H9 (cell line): ENCODE measurements at regions not wholly inside any gene's neighbourhood (a gene's known extent, or its start where the extent isn't known, plus 50 kb on each side); places are given as distances from the start of the nearest gene placed in this dataset.

ENCODE experiments used
- DNase-seq: peaks from one replicate; pipeline ENCODE4 v3.0.0-alpha.2; 2017
- H2AFZ ChIP-seq: one replicate; pipeline ENCODE4 v1.6.1; 2013; ENCODE audit warnings: mild to moderate bottlenecking, low read length, control low read depth, moderate library complexity
- H2AK5ac ChIP-seq: 2 replicates; pipeline ENCODE4 v1.6.1; 2013; ENCODE audit warnings: low read length, control low read depth, mixed read lengths; ENCODE audit not compliant: insufficient read length
- H2BK120ac ChIP-seq: one replicate; pipeline ENCODE4 v1.6.1; 2013; ENCODE audit warnings: low read depth, mild to moderate bottlenecking, low read length, control low read depth, inconsistent platforms; ENCODE audit not compliant: poor library complexity, severe bottlenecking
- H2BK12ac ChIP-seq: 2 replicates; pipeline ENCODE4 v1.6.1; 2013; ENCODE audit warnings: low read length, control low read depth, mixed read lengths, low read depth; ENCODE audit not compliant: insufficient read length
- H2BK15ac ChIP-seq: 2 replicates; pipeline ENCODE4 v1.6.1; 2013; ENCODE audit warnings: low read depth, low read length, control low read depth
- H2BK20ac ChIP-seq: one replicate; pipeline ENCODE4 v1.6.1; 2013; ENCODE audit warnings: low read depth, mild to moderate bottlenecking, low read length, control low read depth, inconsistent platforms; ENCODE audit not compliant: poor library complexity, severe bottlenecking
- H2BK5ac ChIP-seq: 2 replicates; pipeline ENCODE4 v1.6.1; 2013; ENCODE audit warnings: low read length, control low read depth, mixed read lengths; ENCODE audit not compliant: insufficient read length
- H3K14ac ChIP-seq: 2 replicates; pipeline ENCODE4 v1.6.1; 2013; ENCODE audit warnings: low read length, control low read depth; ENCODE audit not compliant: insufficient read depth
- H3K18ac ChIP-seq: 2 replicates; pipeline ENCODE4 v1.6.1; 2013; ENCODE audit warnings: low read depth, mild to moderate bottlenecking, mixed read lengths, low read length, control low read depth; ENCODE audit not compliant: insufficient read length
- H3K23ac ChIP-seq: 2 replicates; pipeline ENCODE4 v1.6.1; 2013; ENCODE audit warnings: low read length, control low read depth, mixed read lengths, low read depth; ENCODE audit not compliant: insufficient read length
- H3K23me2 ChIP-seq: 2 replicates; pipeline ENCODE4 v1.6.1; 2013; ENCODE audit warnings: low read depth, mild to moderate bottlenecking, mixed read lengths, low read length, control low read depth; ENCODE audit not compliant: insufficient read length, poor library complexity, severe bottlenecking
- H3K27ac ChIP-seq: 2 replicates; pipeline ENCODE4 v1.5.1; 2013; ENCODE audit warnings: low read length, control low read depth, mixed read lengths, low read depth; ENCODE audit not compliant: insufficient read length
- H3K27me3 ChIP-seq: 2 replicates; pipeline ENCODE4 v1.6.1; 2013; ENCODE audit warnings: low read length, control low read depth, inconsistent platforms; ENCODE audit not compliant: insufficient read depth
- H3K4ac ChIP-seq: 2 replicates; pipeline ENCODE4 v1.6.1; 2013; ENCODE audit warnings: low read depth, mild to moderate bottlenecking, control low read depth, inconsistent platforms, low read length, moderate library complexity
- H3K4me1 ChIP-seq: 2 replicates; pipeline ENCODE4 v1.6.1; 2013; ENCODE audit warnings: low read length, control low read depth, inconsistent platforms; ENCODE audit not compliant: insufficient read depth
- H3K4me2 ChIP-seq: 2 replicates; pipeline ENCODE4 v1.6.1; 2013; ENCODE audit warnings: low read length, control low read depth, mixed read lengths; ENCODE audit not compliant: insufficient read length, insufficient read depth
- H3K56ac ChIP-seq: 2 replicates; pipeline ENCODE4 v1.6.1; 2013; ENCODE audit warnings: low read depth, mild to moderate bottlenecking, mixed read lengths, low read length, control low read depth; ENCODE audit not compliant: insufficient read length
- H3K79me1 ChIP-seq: 2 replicates; pipeline ENCODE4 v1.6.1; 2013; ENCODE audit warnings: low read depth, mild to moderate bottlenecking, moderate library complexity, low read length, control low read depth, inconsistent platforms; ENCODE audit not compliant: insufficient read depth, poor library complexity, severe bottlenecking
- H3K79me2 ChIP-seq: 2 replicates; pipeline ENCODE4 v1.6.1; 2013; ENCODE audit warnings: low read length, control low read depth, inconsistent platforms; ENCODE audit not compliant: insufficient read depth
- H3K9ac ChIP-seq: 2 replicates; pipeline ENCODE4 v1.6.1; 2013; ENCODE audit warnings: low read length, control low read depth, mixed read lengths; ENCODE audit not compliant: insufficient read length; ENCODE audit errors: extremely low read depth
- H3K9me3 ChIP-seq: one replicate; pipeline ENCODE4 v1.6.1; 2013; ENCODE audit warnings: low read depth, low read length, inconsistent platforms; ENCODE audit not compliant: control insufficient read depth
- H3T11ph ChIP-seq: one replicate; pipeline ENCODE4 v1.6.1; 2013; ENCODE audit warnings: mild to moderate bottlenecking, low read length, control low read depth, inconsistent platforms
- H4K20me1 ChIP-seq: one replicate; pipeline ENCODE4 v1.6.1; 2013; ENCODE audit not compliant: control insufficient read depth, insufficient read length, insufficient read depth
- H4K5ac ChIP-seq: 2 replicates; pipeline ENCODE4 v1.6.1; 2013; ENCODE audit warnings: low read depth, mild to moderate bottlenecking, mixed read lengths, low read length, control low read depth; ENCODE audit not compliant: insufficient read length
- H4K8ac ChIP-seq: replicated peaks from 2 replicates; pipeline ENCODE4 v1.6.1; 2013; ENCODE audit warnings: low read length, control low read depth, mixed read lengths, low read depth; ENCODE audit not compliant: insufficient read length
- H4K91ac ChIP-seq: 2 replicates; pipeline ENCODE4 v1.6.1; 2013; ENCODE audit warnings: low read depth, mild to moderate bottlenecking, moderate library complexity, mixed read lengths, low read length, control low read depth; ENCODE audit not compliant: insufficient read length
- H3K27ac Mint-ChIP-seq, 3 experiments: 2 replicates in 2 of 3; 3 replicates in 1 of 3; pipeline ENCODE4 v1.8.0; 2020 to 2021; ENCODE audit warnings: mixed read lengths in 3 of 3, mild to moderate bottlenecking in 1 of 3, moderate library complexity in 1 of 3
- H3K27me3 Mint-ChIP-seq: 2 replicates; pipeline ENCODE4 v1.8.0; 2021; ENCODE audit warnings: low read depth, mild to moderate bottlenecking, moderate library complexity, mixed read lengths
- H3K36me3 Mint-ChIP-seq, 3 experiments: 2 replicates in 2 of 3; 3 replicates in 1 of 3; pipeline ENCODE4 v1.8.0; 2020 to 2021; ENCODE audit warnings: low read depth in 3 of 3, mixed read lengths in 3 of 3; ENCODE audit not compliant: insufficient read depth in 1 of 3
- H3K4me1 Mint-ChIP-seq, 2 experiments: 2 replicates each; pipeline ENCODE4 v1.8.0; 2020; ENCODE audit warnings: mixed read lengths in 2 of 2
- H3K4me3 Mint-ChIP-seq, 2 experiments: 2 replicates in 1 of 2; 3 replicates in 1 of 2; pipeline ENCODE4 v1.8.0; 2020 to 2021; ENCODE audit warnings: mild to moderate bottlenecking in 2 of 2, mixed read lengths in 2 of 2, moderate library complexity in 1 of 2
- H3K9me3 Mint-ChIP-seq, 2 experiments: 2 replicates in 1 of 2; 3 replicates in 1 of 2; pipeline ENCODE4 v1.8.0; 2020; ENCODE audit warnings: mild to moderate bottlenecking in 2 of 2, mixed read lengths in 2 of 2, moderate library complexity in 1 of 2
- WGBS: extraction: QIAGEN DNeasy Blood & Tissue Kit; methylation state at CpG from one replicate; pipeline ENCODE4 v1.1.7; 2013; ENCODE audit warnings: missing lambda C conversion rate, low lambda C conversion rate, mixed read lengths; ENCODE audit not compliant: insufficient read length; ENCODE audit errors: extremely low coverage; 5-methylcytosine and 5-hydroxymethylcytosine counted together
- TF ChIP-seq, protein P1 (sequence below): fragments of 200-600 bp; sonication (generic); conservative IDR thresholded peaks from 3 replicates; pipeline ENCODE4 v1.8.0; 2021; ENCODE audit warnings: antibody characterized with exemption, mild to moderate bottlenecking

DNA sequence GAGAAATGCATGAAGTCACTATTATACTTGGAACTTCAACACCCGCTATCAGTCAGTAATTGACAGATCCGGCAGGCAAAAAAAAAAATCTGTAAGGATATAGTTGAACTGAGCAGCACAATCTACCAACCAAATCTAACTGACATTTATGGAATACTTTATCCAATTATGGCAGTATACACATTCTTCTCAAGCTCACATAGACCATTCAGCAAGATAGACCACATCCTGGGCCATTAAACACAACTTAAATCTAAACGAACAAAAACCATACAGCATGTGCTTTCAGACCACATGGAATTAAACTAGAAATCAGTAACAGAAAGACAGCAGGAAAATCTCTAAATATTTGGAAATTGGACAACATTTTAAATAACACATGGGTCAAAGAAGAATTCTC is 112.7 kb downstream of the MPP7 start:
- no peaks in the 10 kb centered on the region for H3K9me3 ChIP-seq
- H3K27ac Mint-ChIP-seq, result no peak overlapping the region

More for the DNA sequence above, 112.7 kb downstream of the MPP7 start:
- H3K14ac ChIP-seq, result no peak overlapping the region
- no peak overlapping the region for H3K56ac ChIP-seq
- no peak for DNase-seq
- no peak overlapping the region for H2BK20ac ChIP-seq
- H2BK15ac ChIP-seq, result no peak overlapping the region
- no peak overlapping the region for H3K4me2 ChIP-seq
- Mint-ChIP-seq H3K4me1 (peaks cover 5 to 6% of the 10 kb centered on the region in 2 experiments), H3K36me3 (no peaks in the 10 kb centered on the region), H3K4me3 (no peak overlapping the region), H3K27me3 (no peaks in the 10 kb centered on the region), H3K9me3 (no peaks in the 10 kb centered on the region)
- no peaks in the 10 kb centered on the region for H3K79me1 ChIP-seq
- H3K79me2 ChIP-seq, result no peaks in the 10 kb centered on the region
- H4K8ac ChIP-seq, result no peak overlapping the region
- H4K91ac ChIP-seq, result no peak overlapping the region
- H3K27ac ChIP-seq, result no peak overlapping the region
- no peak overlapping the region for H2AFZ ChIP-seq
- H3K23ac ChIP-seq, result no peak overlapping the region
- no peak overlapping the region for H4K5ac ChIP-seq
- H3K4ac ChIP-seq, result no peak overlapping the region
- H3T11ph ChIP-seq, result no peak overlapping the region
- no CpG with 5 or more reads among the region's 3 CpGs for WGBS
- H2BK5ac ChIP-seq, result no peak overlapping the region
- no peak overlapping the region for H3K9ac ChIP-seq
- H2BK120ac ChIP-seq, result no peak overlapping the region
- H2AK5ac ChIP-seq, result no peak overlapping the region
- H3K4me1 ChIP-seq, result no peaks in the 10 kb centered on the region
- H3K18ac ChIP-seq, result no peak overlapping the region
- no peaks in the 10 kb centered on the region for H4K20me1 ChIP-seq
- H2BK12ac ChIP-seq, result no peak overlapping the region
- H3K23me2 ChIP-seq, result no peaks in the 10 kb centered on the region
- no peaks in the 10 kb centered on the region for H3K27me3 ChIP-seq
- TF ChIP-seq, protein P1, sequence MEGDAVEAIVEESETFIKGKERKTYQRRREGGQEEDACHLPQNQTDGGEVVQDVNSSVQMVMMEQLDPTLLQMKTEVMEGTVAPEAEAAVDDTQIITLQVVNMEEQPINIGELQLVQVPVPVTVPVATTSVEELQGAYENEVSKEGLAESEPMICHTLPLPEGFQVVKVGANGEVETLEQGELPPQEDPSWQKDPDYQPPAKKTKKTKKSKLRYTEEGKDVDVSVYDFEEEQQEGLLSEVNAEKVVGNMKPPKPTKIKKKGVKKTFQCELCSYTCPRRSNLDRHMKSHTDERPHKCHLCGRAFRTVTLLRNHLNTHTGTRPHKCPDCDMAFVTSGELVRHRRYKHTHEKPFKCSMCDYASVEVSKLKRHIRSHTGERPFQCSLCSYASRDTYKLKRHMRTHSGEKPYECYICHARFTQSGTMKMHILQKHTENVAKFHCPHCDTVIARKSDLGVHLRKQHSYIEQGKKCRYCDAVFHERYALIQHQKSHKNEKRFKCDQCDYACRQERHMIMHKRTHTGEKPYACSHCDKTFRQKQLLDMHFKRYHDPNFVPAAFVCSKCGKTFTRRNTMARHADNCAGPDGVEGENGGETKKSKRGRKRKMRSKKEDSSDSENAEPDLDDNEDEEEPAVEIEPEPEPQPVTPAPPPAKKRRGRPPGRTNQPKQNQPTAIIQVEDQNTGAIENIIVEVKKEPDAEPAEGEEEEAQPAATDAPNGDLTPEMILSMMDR, result no peak
